Activated CD4-positive, CD25-positive, alpha-beta regulatory T cell treated with anti-CD3 and anti-CD28 coated beads, Interleukin-2, amount 50 U/mL, for 16 hours (primary cell): ENCODE measurements at regions not wholly inside any gene's neighbourhood (a gene's known extent, or its start where the extent isn't known, plus 50 kb on each side); places are given as distances from the start of the nearest gene placed in this dataset.
"Not testable (repeated sequence)": the region's sequence is repeated elsewhere in the genome, so short reads cannot be mapped to it uniquely, and the experiment has no call there.

Experiments
- DNase-seq: peaks from one replicate; pipeline ENCODE4 v3.0.0-alpha.2; 2020; ENCODE audit warnings: low read depth, low spot score

DNA sequence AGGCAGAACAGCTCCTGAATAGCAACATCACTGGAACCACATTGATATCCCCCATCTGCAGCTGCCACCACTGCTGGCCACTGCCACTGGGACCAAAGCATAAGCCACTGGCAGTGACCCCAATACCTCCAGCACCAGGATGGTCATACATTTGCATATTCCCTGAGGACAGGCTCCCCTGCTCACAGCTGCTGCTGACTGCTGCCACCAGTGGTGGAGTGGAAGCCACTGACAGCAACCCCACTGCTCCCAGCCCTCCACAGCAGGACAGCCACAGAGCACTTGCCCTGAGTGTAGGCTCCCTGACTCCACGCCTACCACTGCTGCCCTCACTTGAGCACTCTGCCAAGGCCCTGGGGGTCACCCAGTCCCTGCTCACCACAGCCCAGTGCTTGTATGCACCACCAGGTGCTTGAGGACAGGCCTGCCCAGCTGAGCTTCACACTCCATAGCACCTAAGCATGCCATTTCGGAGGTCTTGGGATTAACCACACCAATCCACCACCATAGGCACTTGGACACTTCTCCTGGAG, 327.4 kb upstream of the RPS23 start:
- no peak for DNase-seq

- DNase-seq: no peak
Measured at GRCh38 chr5:82603033-82603987, 325.2 kb upstream of the RPS23 start.

DNA sequence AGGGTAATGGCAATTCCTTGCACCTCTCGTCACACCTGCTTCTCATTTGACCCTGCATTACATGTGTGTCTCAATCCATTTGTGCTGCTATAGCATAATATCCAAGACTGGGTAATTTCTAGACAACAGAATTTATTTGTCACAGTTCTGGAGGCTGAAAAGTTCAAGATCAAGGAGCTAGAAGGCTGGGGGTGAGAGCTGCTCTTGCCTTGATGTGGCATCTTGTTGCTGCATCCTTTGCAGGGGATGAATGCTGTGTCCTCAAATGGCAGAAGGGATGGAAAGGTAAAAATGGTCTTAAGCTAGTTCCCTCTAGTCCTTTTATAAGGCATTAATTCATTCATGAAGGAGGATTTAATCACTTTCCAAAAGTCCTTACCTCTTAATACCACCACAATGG, 323.7 kb upstream of the RPS23 start:
- no peak for DNase-seq

DNA sequence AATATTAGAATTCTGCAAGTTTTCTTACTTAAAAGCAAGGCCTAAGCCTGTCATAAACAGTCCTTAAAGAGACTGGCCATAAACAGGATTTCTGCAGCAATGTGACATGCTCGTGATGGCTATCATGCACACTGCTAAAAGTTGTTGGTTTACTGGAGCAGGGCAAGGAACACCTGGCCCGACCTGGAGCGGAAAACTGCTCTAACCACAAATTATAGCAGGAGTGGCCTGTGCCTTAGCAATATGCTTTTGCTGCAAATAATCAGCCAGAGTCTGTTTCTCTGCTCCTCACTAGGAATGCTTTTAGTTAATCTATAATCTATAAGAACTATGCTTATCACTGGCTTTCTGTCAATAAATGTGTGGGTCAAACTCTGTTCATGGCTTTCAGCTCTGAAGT, 322.9 kb upstream of the RPS23 start:
- DNase-seq: no peak

GRCh38 chr5:82599692-82600091, 321.5 kb upstream of the RPS23 start:
- no peak for DNase-seq

GRCh38 chr5:82599030-82599429, 320.9 kb upstream of the RPS23 start:
- DNase-seq: no peak

DNA sequence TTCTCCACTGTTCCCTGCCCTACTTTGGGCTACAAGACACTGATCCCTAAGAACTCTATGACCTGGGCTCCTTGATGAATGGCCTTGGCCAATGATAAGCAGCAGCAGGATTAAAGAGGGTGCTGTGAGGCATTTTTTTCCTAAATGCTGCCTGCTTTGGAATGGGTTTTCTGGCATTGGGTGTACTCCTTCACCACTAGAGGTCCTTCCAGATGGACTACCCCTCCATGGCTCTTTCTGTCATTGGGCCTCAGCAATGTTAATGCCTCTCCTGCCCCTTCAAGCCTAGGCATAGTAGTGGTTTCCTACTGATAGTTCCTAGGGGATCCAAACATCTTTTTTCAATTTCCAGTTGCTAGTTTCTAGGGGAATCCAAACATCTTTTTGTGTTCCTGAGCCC, 319.3 kb upstream of the RPS23 start:
- DNase-seq: no peak

GRCh38 chr5:82596451-82596850, 318.3 kb upstream of the RPS23 start:
- DNase-seq: no peak

DNA sequence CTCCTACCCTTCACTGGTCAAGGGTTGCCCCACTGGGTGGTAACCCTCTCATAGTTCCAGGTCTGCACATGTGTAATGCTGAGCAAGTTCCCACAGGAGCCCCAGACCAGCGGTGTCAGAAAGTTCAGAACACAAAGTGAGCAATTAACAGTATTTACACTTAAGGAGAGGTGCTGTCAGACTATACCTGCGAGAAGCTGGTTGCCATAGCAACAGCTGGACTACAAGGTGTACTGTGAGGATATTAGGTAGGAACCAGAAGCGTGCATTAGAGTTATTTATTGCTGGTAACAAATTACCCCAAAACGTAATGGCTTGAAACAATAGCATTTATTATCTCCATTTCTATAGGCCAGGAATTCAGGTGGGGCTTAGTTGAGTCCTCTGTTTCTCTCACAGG, 317.0 kb upstream of the RPS23 start:
- no peak for DNase-seq

DNA sequence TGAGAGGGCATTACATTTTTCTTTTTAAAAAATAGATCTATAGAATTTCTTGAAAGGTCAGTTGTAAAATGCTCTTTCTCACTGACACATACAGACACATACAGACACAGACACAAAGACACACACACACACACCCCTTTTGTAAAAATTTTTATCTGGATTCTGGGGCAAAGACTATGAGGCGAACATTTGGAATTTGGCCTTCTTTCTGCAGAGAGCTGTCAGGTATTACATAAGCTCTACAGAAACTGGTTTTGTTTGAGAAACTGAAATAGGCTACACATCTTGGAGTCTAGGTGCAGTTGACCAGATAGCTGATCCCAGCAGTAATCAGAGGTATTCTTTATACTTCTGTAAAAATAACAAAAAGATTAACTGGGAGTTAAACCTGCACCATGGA, 315.9 kb upstream of the RPS23 start:
- DNase-seq: no peak

- no peak for DNase-seq
Measured at GRCh38 chr5:82593481-82593880, 315.3 kb upstream of the RPS23 start.

GRCh38 chr5:82591021-82591515, 312.9 kb upstream of the RPS23 start:
- DNase-seq: no peak

DNA sequence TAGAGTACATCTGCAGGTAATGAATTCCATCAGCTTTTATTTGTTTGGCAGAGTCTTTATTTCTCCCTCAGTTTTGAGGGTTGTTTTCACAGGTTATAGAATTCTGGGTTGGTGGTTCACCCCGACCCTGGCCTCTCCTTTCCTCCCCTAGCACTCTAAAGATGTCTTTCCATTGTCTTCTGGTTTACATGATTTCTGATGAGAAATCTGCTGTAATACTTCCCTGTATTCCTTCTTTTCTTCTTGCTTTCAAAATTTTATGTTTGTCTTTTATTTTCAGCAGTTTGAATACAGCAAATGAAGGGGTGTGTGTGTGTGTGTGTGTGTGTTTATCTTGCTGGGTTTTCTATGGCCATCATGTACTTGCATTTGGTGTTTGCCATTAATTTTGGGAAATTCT, 312.0 kb upstream of the RPS23 start:
- DNase-seq: no peak

DNA sequence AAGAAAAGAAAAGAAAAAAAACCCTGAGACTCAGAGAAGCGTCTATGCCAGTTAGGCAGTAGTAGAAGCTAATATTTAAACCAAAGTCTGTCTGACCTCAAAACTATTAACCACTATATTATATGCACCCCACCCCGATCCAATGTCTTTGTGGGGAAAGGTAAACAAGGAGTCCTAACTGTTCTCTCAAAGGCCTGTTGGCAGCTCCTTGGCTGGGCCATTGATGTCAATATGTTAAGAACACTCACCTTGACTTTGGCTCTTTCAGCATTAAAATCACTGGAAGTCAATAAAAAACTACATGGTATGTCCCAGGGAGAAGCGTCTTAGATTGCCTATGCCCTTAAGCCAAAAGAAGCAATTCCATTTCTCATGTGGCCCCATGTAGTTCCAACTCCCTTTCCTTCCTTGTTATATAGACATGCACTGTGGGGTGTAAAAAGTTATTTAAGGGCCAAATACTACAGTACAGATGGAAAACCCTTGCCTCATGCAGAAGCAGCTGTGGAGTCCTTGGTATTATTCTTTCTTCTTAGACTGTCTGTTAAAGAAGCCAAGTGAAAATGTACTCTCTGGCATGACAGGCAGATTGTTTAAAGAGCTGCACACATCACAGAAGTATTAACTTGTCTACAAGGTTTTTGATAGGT, 308.6 kb upstream of the RPS23 start:
- no peak for DNase-seq

DNA sequence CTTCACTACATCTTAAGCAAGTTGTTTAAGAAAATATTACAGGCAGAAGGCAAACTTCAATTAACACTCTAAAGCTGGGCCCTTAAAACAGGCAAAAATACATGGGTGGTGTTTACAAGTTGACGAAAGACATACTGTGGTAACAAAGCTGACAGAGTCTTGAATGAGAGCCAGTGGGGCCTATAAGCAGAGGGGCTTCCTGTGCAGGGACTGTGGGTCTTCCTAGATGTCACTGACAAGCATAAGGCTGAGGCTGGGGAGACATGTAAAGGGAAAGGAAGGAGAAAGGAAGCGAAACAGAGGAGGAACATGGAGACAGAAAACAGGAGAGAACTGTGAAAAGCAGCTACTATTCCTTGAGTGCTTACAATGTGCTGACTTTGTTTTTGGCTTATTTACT, 308.0 kb upstream of the RPS23 start:
- DNase-seq: no peak

DNA sequence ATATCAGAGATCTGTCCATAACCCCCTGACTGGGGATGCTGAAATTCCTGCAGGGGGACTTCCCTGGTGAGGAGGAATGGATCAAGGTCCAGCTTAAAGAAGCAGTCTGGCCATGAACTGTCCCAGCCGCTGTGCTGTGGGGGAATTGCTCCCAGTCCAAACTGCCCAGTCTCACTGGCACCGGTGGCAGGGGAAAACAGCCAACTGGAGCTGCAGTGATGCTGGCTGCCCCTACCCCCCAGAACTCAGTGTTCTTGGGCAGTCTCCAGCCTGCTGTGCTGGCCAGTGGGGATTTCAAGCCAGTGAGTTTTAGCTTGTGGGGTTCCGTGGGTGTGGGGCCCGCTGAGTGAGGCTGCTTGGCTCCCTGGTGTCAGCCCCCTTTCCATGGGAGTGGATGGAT, 306.5 kb upstream of the RPS23 start:
- no peak for DNase-seq

- not testable (repeated sequence) for DNase-seq
Measured at GRCh38 chr5:82583331-82583730, 305.2 kb upstream of the RPS23 start.

DNA sequence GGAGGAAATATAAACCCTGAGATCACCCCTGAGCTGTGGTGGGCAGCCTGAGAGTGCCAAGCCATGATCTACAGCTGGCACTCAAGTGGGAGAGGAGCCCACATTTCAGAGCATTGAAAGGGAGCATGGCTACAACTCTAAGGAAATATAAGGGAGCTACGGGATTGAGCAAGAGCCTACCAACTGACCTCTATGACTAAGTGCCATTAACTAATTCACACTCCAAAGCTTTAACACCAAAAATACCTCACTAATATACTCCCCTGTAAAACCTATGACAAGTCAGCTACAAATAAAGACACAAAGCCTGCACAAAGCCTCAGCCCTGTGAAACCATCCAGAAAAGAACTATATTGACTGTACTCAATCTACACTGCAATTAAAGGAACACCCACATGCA, 286.8 kb upstream of the RPS23 start:
- DNase-seq: no peak

- no peak for DNase-seq
Measured at GRCh38 chr5:82563745-82564144, 285.6 kb upstream of the RPS23 start.

DNA sequence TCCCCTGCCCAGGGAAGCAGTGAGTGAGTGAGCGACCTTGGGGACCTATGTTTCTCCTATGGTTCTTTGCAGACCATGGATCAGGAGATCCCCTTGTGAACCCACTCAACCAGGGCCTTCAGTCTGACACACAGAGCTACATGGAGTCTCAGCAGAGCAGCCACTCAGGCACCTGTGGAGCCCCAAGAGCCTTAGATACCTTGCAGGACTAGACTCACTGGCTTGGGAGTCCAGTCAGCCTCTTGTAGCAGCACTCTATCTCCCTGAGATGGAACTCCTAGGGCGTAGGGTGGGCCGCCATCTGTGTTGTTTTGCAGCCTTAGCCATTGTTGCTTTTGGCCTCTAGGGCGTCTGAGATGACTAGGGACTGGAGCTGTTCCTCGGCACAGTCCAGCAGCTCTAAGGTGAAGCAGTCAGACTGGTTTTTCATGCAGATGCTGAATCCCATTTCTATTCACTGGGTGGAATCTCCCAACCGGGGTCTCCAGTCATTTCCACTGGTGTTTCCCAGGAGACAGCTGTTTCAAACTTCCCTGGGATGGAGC, 284.6 kb upstream of the RPS23 start:
- DNase-seq: no peak

DNA sequence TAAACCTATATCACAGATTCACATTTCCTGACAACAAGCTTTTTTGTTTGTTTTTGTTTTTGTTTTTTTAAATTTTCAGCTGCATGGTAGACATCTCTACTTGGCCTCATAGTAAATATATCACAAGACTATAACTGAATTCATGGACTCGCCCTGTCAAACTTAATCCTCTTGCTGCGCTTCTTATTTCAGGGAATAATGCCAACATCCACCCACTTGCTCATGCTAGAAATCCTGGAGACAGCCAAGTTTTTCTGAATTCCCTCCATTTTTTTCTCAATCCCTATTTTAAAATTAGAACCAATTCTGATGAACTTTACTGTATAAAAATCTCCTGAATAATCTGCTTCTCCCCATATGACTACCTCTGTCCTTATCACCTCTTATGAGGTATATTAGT, 283.6 kb upstream of the RPS23 start:
- no peak for DNase-seq

DNA sequence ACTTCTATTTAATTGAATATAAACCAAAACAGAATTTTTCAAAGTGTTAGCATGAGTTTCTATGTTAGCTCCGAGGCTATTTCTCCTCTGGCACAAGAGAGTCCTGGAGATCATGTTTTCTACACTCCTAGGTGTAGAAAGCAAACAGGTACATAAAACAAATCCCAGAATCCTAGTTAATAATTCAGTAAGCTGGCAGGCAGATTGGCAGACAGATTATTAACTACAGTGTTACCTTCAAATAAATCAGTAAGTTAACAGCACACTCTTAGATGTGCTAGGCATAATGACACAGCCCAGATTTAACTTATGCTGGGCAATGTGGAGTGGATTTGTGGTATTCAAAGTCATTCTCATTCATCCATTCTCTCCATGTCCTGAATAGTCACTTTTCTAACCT, 282.8 kb upstream of the RPS23 start:
- no peak for DNase-seq
